AG08395 (cell line): ENCODE measurements at regions not wholly inside any gene's neighbourhood (a gene's known extent, or its start where the extent isn't known, plus 50 kb on each side); places are given as distances from the start of the nearest gene placed in this dataset.
A peak's percentile ranks its signal among the peaks of the same experiment; 100 is the strongest.

Source experiments
- DNase-seq: peaks from one replicate; pipeline ENCODE4 v3.0.0; 2012; ENCODE audit warnings: mixed read lengths, low spot score

DNA sequence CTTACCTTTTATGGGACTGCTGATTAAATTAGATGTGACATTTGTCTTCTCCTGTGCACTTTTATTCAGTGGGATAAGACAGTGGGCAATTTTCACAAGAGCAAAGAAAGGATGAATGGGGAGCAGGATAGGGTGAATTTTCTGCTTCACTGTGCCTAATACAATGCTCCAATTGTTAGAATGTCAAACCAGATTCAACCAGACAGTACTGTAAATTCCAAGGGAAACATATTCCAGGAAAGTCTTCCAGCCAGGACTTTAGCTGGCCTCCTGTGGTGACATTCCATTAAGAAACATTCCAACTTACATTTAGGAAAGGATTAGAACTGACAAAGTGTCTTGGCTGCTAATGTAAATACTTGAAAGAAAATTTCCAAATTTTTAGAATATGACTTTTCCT is 100.1 kb upstream of the PROK2 start:
- DNase-seq, result no peak

- DNase-seq, result no peak
Observed at GRCh38 chr3:71881732-71882131, 96.8 kb upstream of the PROK2 start.

GRCh38 chr3:71881041-71881440 is 96.1 kb upstream of the PROK2 start:
- no peak for DNase-seq

- DNase-seq, result no peak
Observed at GRCh38 chr3:71879089-71879488, 94.1 kb upstream of the PROK2 start.

GRCh38 chr3:71876135-71877105 is 91.5 kb upstream of the PROK2 start:
- DNase-seq, result no peak

GRCh38 chr3:71875461-71875947 is 90.6 kb upstream of the PROK2 start:
- peak; percentile 84 for DNase-seq

DNA sequence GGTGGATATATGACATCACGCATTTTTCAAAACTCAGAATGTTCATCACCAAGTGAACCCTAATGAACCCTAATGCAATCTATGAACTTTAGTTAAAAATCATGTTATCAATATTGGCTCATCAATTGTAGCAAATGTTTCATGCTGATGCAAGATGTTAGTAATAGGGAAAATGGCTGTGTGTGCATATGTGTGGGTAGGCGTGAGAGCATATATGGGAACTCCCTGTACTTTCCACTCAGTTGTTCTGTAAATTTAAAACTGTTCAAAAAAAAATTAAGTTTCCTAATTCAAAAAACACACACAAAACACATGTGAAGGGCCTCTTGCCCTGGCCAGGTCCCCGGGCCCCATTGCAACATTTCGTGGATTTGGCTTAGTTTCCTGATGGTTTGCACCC is 89.7 kb upstream of the PROK2 start:
- DNase-seq, result no peak

DNA sequence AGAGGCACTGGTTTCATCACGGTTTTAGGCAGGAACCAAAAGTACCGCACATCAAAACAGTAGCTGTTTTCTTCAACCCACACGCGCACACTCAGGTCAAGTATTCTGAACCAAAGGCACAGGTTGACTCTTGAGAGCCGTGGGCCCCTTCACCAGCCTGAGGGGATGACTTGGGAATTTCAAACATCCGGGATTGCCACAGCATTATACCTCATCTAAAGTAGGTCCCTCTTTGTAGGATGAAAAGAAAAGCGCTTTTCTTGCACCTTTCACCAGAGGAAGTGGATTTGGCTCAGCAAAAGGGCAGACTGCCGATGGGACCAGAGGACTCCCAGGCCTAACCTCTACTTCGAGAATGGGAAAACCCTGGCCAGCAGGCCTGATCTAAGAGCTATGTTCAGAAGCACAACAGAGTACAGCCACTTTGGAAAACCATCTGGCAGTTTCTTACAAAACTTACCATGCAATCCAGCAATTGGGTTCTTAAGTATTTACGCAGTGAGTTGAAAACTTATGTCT is 88.2 kb upstream of the PROK2 start:
- no peak for DNase-seq

GRCh38 chr3:71872256-71872655 is 87.3 kb upstream of the PROK2 start:
- no peak for DNase-seq

DNA sequence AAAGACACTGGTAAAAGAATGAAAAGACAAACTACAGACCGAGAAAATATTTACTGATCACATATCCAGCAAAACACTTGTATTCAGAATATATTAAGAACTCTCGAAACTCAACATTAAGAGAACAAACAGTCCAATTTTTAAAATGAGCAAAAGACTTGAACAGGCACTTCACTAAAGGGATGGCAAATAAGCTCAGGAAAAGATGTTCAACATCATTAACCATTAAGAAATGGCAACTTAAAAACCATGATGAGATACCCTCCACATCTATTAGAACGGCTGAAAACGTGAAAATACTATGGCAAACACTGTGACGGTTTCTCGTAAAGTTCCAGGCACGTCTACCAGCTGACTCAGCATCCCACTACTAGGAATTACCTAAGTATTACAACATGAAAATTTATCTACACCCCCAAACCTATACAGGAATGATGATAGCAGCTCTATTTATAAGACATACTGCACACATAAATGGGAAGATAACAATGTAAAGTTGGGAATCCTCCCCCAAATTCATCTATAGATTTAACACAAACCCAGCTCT is 86.1 kb upstream of the PROK2 start:
- DNase-seq, result no peak

- no peak for DNase-seq
Observed at GRCh38 chr3:71868876-71869275, 83.9 kb upstream of the PROK2 start.

DNA sequence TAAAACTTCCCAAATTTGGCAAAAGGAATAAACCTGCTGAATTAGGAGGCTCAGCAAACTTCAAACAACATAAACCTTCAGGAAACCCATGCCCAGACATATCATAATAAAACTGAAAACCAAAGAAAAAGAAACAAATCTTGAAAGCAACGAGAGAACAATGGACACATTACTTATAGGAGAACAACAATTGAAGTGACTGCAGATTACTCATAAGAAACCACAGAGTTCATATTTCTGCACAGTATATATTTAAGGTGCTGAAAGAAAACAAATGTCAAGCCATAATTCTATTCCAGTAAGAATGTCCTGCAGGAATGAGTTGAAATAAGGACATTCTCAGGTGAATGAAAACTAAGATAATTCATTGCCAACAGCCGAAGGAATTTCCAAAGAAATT is 80.8 kb upstream of the PROK2 start:
- no peak for DNase-seq

GRCh38 chr3:71863563-71864190 is 78.7 kb upstream of the PROK2 start:
- no peak for DNase-seq

DNA sequence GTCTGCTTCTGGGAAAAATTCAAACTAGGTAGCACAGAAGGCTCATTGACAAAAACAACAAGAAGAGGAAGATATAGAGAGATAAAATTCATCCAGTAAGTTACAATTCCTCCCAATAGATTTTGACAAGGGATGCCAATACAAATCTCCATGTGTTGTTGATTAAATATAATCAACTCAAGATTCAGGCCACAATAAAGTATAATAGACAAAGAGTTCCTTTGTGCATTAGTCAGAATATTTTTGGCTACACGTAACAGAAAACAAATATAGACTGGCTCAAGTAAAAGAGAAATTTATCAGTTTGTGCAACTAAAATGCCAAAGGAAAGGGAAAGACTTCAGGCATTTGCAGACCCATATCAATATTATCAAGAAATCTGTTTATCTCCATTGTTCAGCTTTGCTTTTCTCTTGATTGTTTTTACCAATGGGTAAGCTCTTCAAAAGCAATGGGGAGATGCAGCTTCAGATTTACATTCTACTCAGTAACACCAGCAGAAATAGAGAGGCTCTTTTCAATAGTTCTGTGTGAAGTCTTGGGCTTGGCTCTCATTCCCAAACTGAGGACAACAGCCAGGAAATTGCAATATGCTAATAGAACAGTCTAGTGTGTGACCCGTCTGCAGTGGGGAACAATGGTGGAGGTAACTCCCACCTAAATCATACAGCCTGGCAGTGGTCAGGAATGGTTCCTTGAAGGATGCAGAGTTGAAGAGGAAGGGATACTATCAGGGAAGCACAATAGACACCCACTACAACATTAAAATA is 77.6 kb upstream of the PROK2 start:
- DNase-seq, result peak; percentile 58

- no peak for DNase-seq
Observed at GRCh38 chr3:71859123-71859519, 74.2 kb upstream of the PROK2 start.

GRCh38 chr3:71858503-71859122 is 73.7 kb upstream of the PROK2 start:
- no peak for DNase-seq

GRCh38 chr3:71857956-71858355 is 73.0 kb upstream of the PROK2 start:
- DNase-seq, result peak; percentile 54

GRCh38 chr3:71854706-71855105 is 69.8 kb upstream of the PROK2 start:
- no peak for DNase-seq

DNA sequence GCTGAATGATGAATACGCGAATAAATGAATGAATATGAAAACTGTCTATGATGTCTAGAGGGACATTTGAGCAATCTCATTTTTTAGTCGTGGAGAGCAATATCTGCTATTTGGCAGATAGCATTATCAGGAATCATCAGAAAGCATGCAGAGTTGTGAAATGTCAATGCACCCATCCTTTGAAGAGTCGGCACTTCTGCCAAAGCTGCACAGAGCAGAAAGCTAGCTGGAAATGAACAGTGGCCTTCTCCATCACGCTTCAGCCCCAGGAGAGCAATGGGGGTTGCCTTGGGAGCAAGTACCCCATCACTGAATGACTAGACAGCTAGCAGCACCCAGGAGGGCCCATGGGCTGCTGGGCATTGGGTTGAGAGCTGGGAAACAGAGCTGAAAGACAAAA is 69.1 kb upstream of the PROK2 start:
- no peak for DNase-seq

GRCh38 chr3:71851878-71852277 is 66.9 kb upstream of the PROK2 start:
- no peak for DNase-seq

GRCh38 chr3:71850654-71851053 is 65.7 kb upstream of the PROK2 start:
- no peak for DNase-seq

DNA sequence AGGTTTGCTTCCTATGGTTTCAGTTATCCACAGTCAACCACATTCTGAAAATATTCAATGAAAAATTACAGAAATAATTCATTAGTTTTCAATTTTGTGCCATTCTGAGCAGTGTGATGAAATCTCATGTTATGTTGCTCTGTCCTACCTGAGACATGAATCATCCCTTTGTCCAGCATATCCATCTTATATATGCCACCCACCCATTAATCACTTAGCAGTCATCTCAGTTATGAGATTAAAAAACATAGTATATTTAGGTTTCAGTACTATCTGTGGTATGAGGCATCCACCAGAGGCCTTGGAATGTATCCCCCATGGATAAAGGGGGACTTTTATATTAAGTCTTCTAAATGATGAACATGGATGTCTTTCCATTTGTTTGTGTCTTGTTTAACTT is 64.7 kb upstream of the PROK2 start:
- no peak for DNase-seq
